CD4-positive, alpha-beta memory T cell (primary cell): ENCODE measurements at regions not wholly inside any gene's neighbourhood (a gene's known extent, or its start where the extent isn't known, plus 50 kb on each side); places are given as distances from the start of the nearest gene placed in this dataset.

Source experiments
- CTCF ChIA-PET: fragments of 350-600 bp; sonication (Branson Sonifier 250); formaldehyde crosslinking; loops from one replicate; lab custom pipeline; 2021; ENCODE audit warnings: inconsistent platforms; ENCODE audit not compliant: partially characterized antibody; lab: Charles Lee
- POLR2A ChIA-PET: fragments of 350-600 bp; sonication (Branson Sonifier 250); formaldehyde crosslinking; loops from one replicate; lab custom pipeline; 2021; ENCODE audit not compliant: partially characterized antibody; lab: Charles Lee
- DNase-seq, 5 donors: peaks; one replicate each; pipeline versions ENCODE4 v3.0.0 to v3.0.0-alpha.2; 2020 to 2022; ENCODE audit warnings: mixed read lengths in 1 of 5
- H3K27ac ChIP-seq: one replicate; pipeline ENCODE4 v1.7.0; 2013; ENCODE audit warnings: low read depth, low read length
- H3K27me3 ChIP-seq: 2 replicates; pipeline ENCODE4 v1.7.0; 2013; ENCODE audit warnings: mild to moderate bottlenecking, low read length, moderate library complexity; ENCODE audit not compliant: insufficient read depth
- H3K36me3 ChIP-seq: 2 replicates; pipeline ENCODE4 v1.7.0; 2013; ENCODE audit warnings: mild to moderate bottlenecking, low read length, moderate library complexity; ENCODE audit not compliant: insufficient read depth
- H3K4me1 ChIP-seq: 2 replicates; pipeline ENCODE4 v1.7.0; 2013; ENCODE audit warnings: mild to moderate bottlenecking, low read length, moderate library complexity; ENCODE audit not compliant: insufficient read depth
- H3K4me3 ChIP-seq, 2 donors: one replicate each; pipeline ENCODE4 v1.7.0; 2013; ENCODE audit warnings: low read length in 2 of 2, mild to moderate bottlenecking in 1 of 2
- H3K9me3 ChIP-seq, 2 donors: one replicate each; pipeline ENCODE4 v1.7.0; 2013; ENCODE audit warnings: low read length in 2 of 2, control low read depth in 1 of 2; ENCODE audit not compliant: control insufficient read depth in 1 of 2
- H3K27ac Mint-ChIP-seq, 7 donors: one replicate each; pipeline ENCODE4 v1.8.0; 2020 to 2021; ENCODE audit warnings: mixed read lengths in 7 of 7, mild to moderate bottlenecking in 6 of 7, inconsistent platforms in 3 of 7, moderate library complexity in 3 of 7
- H3K27me3 Mint-ChIP-seq, 2 donors: one replicate each; pipeline ENCODE4 v1.8.0; 2020 to 2021; ENCODE audit warnings: mixed read lengths in 2 of 2
- H3K36me3 Mint-ChIP-seq, 2 donors: one replicate each; pipeline ENCODE4 v1.8.0; 2020 to 2021; ENCODE audit warnings: mixed read lengths in 2 of 2, inconsistent platforms in 1 of 2, mild to moderate bottlenecking in 1 of 2
- H3K4me1 Mint-ChIP-seq, 4 donors: one replicate each; pipeline ENCODE4 v1.8.0; 2020 to 2021; ENCODE audit warnings: mixed read lengths in 4 of 4, mild to moderate bottlenecking in 1 of 4
- H3K4me3 Mint-ChIP-seq, 8 donors: one replicate each; pipeline ENCODE4 v1.8.0; 2020 to 2021; ENCODE audit warnings: mixed read lengths in 8 of 8, mild to moderate bottlenecking in 7 of 8, moderate library complexity in 6 of 8, inconsistent platforms in 3 of 8
- H3K9me3 Mint-ChIP-seq, 8 donors: one replicate each; pipeline ENCODE4 v1.8.0; 2020 to 2021; ENCODE audit warnings: mixed read lengths in 8 of 8, mild to moderate bottlenecking in 5 of 8, inconsistent platforms in 3 of 8, moderate library complexity in 1 of 8
- intact Hi-C: fragments of 100-400 bp; cut with micrococcal nuclease; formaldehyde crosslinking; loops from one replicate; pipeline ENCODE4 v1.15.1; 2023

DNA sequence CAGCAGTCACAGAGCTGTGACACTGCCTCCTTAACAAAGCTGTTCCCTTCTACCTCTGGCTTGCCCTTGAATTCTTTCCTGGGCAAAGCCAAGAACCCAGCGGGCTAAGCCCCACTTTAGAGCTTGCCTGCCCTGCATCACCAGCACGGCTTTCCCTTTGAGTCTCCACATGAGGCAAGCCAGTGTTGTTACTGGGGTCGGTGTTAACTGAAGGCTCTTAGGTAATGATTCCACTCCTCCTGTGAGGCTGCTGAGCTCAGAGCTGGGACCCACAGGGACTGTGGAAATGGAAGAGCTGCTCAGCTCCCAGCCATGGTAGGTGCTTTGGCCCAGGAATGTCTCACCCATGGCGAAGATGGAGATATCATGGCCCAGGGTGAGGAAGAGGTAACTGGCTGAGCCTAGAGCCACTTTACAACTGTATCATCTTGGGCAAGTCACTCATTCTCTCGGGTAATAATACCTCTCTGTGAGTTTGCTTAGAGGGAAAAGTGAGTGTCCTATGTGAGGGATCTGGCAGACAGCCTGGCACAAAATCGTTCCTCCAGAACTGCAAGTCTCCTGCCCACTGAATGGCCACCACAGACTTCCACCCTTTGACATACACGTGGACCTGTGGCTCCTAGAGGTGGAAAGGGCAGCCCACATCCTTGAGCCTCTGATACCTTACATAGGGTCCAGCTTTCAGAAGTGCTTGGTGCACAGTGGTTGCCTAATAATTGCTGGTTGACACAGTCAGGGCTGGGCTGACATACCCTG is 654.1 kb downstream of the PTPRU start:
- peaks cover 12 to 16% of the 10 kb centered on the region in 2 donors for H3K27me3 Mint-ChIP-seq
- Histone ChIP-seq H3K27ac (no peak overlapping the region), H3K27me3 (no peaks in the 10 kb centered on the region), H3K36me3 (no peaks in the 10 kb centered on the region), H3K9me3 (no peaks in the 10 kb centered on the region), H3K4me3 (no peak overlapping the region), H3K4me1 (no peaks in the 10 kb centered on the region)
- no peaks in the 10 kb centered on the region for H3K9me3 Mint-ChIP-seq
- no peaks in the 10 kb centered on the region for H3K36me3 Mint-ChIP-seq
- no peaks in the 10 kb centered on the region for H3K4me1 Mint-ChIP-seq
- no peak overlapping the region for H3K27ac Mint-ChIP-seq
- CTCF ChIA-PET: no interaction called here
- intact Hi-C loops: no loop called here
- H3K4me3 Mint-ChIP-seq: no peak overlapping the region
- POLR2A ChIA-PET: no interaction called here
- no peak for DNase-seq

DNA sequence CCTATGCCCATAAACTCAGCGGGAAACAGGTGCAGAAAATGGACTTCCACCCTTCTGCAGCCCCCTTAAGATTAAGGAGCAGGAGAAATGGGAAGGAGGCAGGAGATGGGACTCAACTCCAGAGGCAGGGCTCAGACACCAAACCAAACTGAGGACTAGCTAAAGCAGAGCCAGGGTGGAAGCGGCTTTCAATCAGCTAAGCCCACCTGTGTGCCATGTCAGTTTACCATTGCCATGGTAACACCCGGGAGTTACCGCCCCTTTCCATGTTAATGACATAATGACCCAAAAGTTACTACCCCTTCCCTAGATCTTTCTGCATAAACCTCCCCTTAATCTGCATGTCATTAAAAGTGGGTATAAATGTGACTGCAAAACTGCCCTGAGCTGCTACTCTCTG is 653.5 kb downstream of the PTPRU start:
- Mint-ChIP-seq H3K36me3 (no peaks in the 10 kb centered on the region), H3K9me3 (no peaks in the 10 kb centered on the region), H3K4me3 (no peak overlapping the region), H3K4me1 (no peaks in the 10 kb centered on the region), H3K27ac (no peak overlapping the region), H3K27me3 (peaks cover 7 to 13% of the 10 kb centered on the region in 2 donors)
- DNase-seq: no peak
- Histone ChIP-seq H3K27ac (no peak overlapping the region), H3K4me1 (no peaks in the 10 kb centered on the region), H3K4me3 (no peak overlapping the region), H3K27me3 (no peaks in the 10 kb centered on the region), H3K9me3 (no peaks in the 10 kb centered on the region), H3K36me3 (no peaks in the 10 kb centered on the region)
- intact Hi-C loops: no loop called here
- ChIA-PET POLR2A (no interaction called here), CTCF (no interaction called here)

DNA sequence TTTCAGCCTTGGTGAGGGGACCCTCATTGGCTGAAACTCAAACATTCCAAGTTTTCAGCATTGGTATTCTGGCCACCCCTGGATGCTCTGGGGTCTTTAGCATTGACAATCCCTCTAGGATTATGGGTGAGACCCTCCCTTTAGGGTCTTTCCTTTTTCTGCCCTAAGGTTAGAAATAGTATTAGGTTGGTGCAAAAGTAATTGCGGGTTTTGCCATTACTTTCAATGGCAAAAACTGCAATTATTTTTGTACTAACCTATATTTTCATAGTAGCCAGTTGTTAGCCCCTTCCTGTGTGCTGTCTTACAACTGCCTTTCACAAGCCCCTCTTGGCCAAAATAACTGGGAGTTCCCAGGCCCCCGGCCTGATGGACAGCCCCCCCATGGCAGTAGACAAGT is 648.4 kb downstream of the PTPRU start:
- no peaks in the 10 kb centered on the region for H3K9me3 ChIP-seq
- no peak overlapping the region for H3K27ac ChIP-seq
- no peak for DNase-seq
- intact Hi-C loops: no loop called here
- no peak overlapping the region for H3K4me3 Mint-ChIP-seq
- H3K4me1 ChIP-seq: no peaks in the 10 kb centered on the region
- H3K9me3 Mint-ChIP-seq: no peaks in the 10 kb centered on the region
- CTCF ChIA-PET: no interaction called here
- H3K36me3 ChIP-seq: no peaks in the 10 kb centered on the region
- H3K27ac Mint-ChIP-seq: no peak overlapping the region
- no peak overlapping the region for H3K4me3 ChIP-seq
- H3K27me3 ChIP-seq: no peaks in the 10 kb centered on the region
- H3K36me3 Mint-ChIP-seq: no peaks in the 10 kb centered on the region
- H3K4me1 Mint-ChIP-seq: no peaks in the 10 kb centered on the region
- POLR2A ChIA-PET: no interaction called here
- H3K27me3 Mint-ChIP-seq: peaks cover 5 to 18% of the 10 kb centered on the region in 2 donors

DNA sequence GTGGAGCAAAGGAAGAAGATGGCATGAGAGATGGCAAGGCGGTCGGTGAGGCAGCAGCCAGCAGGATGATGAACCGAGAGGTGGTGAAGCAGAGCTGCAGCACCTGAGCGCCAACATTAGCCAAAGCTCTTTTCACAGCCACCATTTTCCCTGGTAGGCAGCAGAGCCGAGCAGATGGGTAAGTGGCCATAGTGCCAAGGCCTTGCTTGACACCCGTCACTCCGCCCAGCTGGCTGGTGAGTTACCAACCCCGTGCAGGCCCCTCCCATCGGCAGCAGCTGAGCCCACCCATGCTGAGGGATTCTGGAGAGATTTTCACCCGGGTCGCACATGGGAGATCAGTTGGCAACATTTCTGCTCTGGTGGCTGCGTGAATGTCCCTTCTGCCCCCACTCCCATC is 647.7 kb downstream of the PTPRU start:
- Mint-ChIP-seq H3K4me3 (no peak overlapping the region), H3K27ac (no peak overlapping the region), H3K4me1 (no peaks in the 10 kb centered on the region), H3K9me3 (no peaks in the 10 kb centered on the region), H3K27me3 (peaks cover 5 to 19% of the 10 kb centered on the region in 2 donors), H3K36me3 (no peaks in the 10 kb centered on the region)
- intact Hi-C loops: no loop called here
- DNase-seq: no peak
- H3K27ac ChIP-seq: no peak overlapping the region
- CTCF ChIA-PET: no interaction called here
- no peak overlapping the region for H3K4me3 ChIP-seq
- H3K27me3 ChIP-seq: no peaks in the 10 kb centered on the region
- no peaks in the 10 kb centered on the region for H3K9me3 ChIP-seq
- POLR2A ChIA-PET: no interaction called here
- no peaks in the 10 kb centered on the region for H3K36me3 ChIP-seq
- no peaks in the 10 kb centered on the region for H3K4me1 ChIP-seq

DNA sequence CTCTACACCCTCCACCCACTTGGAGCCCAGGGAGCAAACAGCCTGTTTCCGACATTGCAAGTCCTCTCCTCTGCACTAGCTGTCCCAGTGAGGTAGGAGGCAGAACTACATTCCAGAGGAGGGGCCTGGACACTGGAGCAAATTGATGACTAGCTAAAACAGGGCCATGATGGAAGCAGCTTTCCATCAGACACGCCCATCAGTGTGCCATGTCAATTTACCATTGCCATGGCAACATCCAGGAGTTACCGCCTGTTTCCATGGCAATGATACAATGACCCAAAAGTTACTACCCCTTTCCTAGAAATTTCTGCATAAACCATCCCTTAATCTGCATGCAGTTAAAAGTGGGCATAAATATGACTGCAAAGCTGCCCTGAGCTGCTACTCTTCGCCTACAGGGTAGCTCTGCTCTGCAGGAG is 647.1 kb downstream of the PTPRU start:
- H3K27ac ChIP-seq: no peak overlapping the region
- Mint-ChIP-seq H3K36me3 (no peaks in the 10 kb centered on the region), H3K4me1 (no peaks in the 10 kb centered on the region), H3K9me3 (no peaks in the 10 kb centered on the region), H3K4me3 (no peak overlapping the region), H3K27ac (no peak overlapping the region), H3K27me3 (peaks cover 5 to 18% of the 10 kb centered on the region in 2 donors)
- intact Hi-C loops: no loop called here
- no peak overlapping the region for H3K4me3 ChIP-seq
- H3K36me3 ChIP-seq: no peaks in the 10 kb centered on the region
- POLR2A ChIA-PET: no interaction called here
- no peaks in the 10 kb centered on the region for H3K27me3 ChIP-seq
- DNase-seq: no peak
- CTCF ChIA-PET: interaction anchor here (0.9 kb wide), 1 partner anchor 9 kb away, joined by 3 read pairs; no protein-coding TSS in a partner anchor
- no peaks in the 10 kb centered on the region for H3K4me1 ChIP-seq
- H3K9me3 ChIP-seq: no peaks in the 10 kb centered on the region

DNA sequence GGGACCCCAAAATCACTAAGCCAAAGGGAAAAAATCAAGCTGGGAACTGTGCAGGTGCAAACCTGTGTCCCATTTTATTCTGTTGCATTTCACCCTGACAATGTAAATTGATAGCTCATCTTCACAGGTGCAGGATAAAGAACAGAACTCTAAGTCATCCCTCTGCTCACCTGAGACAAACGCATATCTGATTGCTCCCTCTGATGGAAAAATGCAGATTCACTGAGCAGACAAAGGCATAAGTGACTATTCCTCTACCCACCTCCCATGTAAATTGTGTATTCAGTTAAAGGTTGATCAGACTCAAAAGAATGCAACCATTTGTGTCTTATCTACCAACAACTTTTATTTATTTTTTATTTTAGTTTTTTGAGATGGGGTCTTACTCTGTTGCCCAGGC is 644.2 kb downstream of the PTPRU start:
- H3K9me3 ChIP-seq: no peaks in the 10 kb centered on the region
- POLR2A ChIA-PET: no interaction called here
- Mint-ChIP-seq H3K4me3 (no peak overlapping the region), H3K27ac (no peak overlapping the region), H3K27me3 (peaks cover 6 to 18% of the 10 kb centered on the region in 2 donors), H3K9me3 (no peaks in the 10 kb centered on the region), H3K4me1 (no peaks in the 10 kb centered on the region), H3K36me3 (no peaks in the 10 kb centered on the region)
- CTCF ChIA-PET: no interaction called here
- no peak for DNase-seq
- H3K27me3 ChIP-seq: no peaks in the 10 kb centered on the region
- no peak overlapping the region for H3K27ac ChIP-seq
- H3K4me1 ChIP-seq: no peaks in the 10 kb centered on the region
- H3K36me3 ChIP-seq: no peaks in the 10 kb centered on the region
- intact Hi-C loops: no loop called here
- H3K4me3 ChIP-seq: no peak overlapping the region

DNA sequence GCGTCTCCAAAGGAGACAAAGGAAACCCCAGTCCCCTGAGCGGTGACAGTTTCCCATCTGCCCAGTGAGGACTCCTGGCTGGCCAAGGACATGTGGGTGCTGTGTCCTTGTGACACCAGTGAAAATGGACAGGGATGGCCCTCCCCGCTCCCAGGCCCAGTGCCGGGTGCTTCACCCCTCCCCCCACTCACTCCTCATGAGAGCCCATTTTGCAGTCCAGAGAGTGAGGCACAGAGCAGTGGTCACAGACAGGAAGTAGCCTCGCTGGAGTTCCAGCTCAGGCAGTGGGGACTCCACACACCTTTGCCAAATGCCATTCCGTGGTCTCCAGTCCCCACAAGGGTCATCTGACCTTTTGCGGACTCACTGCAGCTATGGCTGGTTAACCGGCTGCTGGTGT is 642.9 kb downstream of the PTPRU start:
- Mint-ChIP-seq H3K4me1 (no peaks in the 10 kb centered on the region), H3K36me3 (no peaks in the 10 kb centered on the region), H3K9me3 (no peaks in the 10 kb centered on the region), H3K27ac (no peak overlapping the region), H3K27me3 (peaks cover 10 to 14% of the 10 kb centered on the region in 2 donors), H3K4me3 (no peak overlapping the region)
- Histone ChIP-seq H3K36me3 (no peaks in the 10 kb centered on the region), H3K27me3 (no peaks in the 10 kb centered on the region), H3K9me3 (no peaks in the 10 kb centered on the region), H3K27ac (no peak overlapping the region), H3K4me1 (no peaks in the 10 kb centered on the region), H3K4me3 (no peak overlapping the region)
- DNase-seq: no peak
- CTCF ChIA-PET: no interaction called here
- POLR2A ChIA-PET: no interaction called here
- intact Hi-C loops: no loop called here
